ENCODE measurements at regions not wholly inside any gene's neighbourhood (a gene's known extent, or its start where the extent isn't known, plus 50 kb on each side); places are given as distances from the start of the nearest gene placed in this dataset.

DNA sequence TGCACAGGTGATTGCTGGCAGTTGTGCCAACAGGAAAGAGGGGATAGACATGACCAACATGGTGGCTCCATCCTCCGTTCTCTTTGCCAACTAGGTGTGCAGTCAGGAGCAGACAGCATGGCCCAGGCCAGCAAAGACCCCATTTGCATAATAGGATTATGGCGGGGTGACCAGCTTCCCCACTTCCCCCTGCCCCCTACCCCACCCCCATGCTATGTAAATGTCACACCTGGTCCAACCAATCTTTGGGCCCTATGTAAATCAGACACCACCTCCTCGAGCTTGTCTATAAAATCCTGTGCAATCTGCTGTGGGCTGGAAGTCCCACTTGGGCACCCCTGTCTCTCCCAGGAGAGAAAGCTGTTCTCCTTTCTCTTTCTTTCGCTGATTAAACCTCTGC lies 146.0 kb downstream of the SLC30A10 start:
- BruUV-seq (replicated peaks), result no TSS peak
- H3K4me3 ChIP-seq (ENCODE audit: insufficient read depth, low read depth, low read length), result no peak overlapping the region
- intact Hi-C loops (cut with micrococcal nuclease), result no loop called here
- no peak for DNase-seq
- H3K79me1 ChIP-seq (ENCODE audit: low read depth in 1 of 2, low read length in 2 of 2), result no peaks in the 10 kb centered on the region
- H3K9ac ChIP-seq (ENCODE audit: low read depth, low read length), result no peak overlapping the region
- no peak overlapping the region for H2AFZ ChIP-seq (replicated peaks; ENCODE audit: low read length, poor library complexity)
- in situ Hi-C loops (cut with MboI; ENCODE audit: low sequenced_read_pairs), result no loop called here
- POLR2A ChIA-PET (ENCODE audit: unreplicated experiment), result no interaction called here
- no peak overlapping the region for H3K14ac ChIP-seq (replicated peaks; ENCODE audit: low read depth, low read length)
- H2BK120ac ChIP-seq (ENCODE audit: low read depth, low read length), result no peak overlapping the region
- WGBS, 2 experiments (ENCODE audit: extremely low coverage in 2 of 2, insufficient read length in 1 of 2), result 100% methylated on average over 1 of the region's 4 CpGs; no CpG with 5 or more reads in 1 of the 2 experiments
- no peaks in the 10 kb centered on the region for H3K36me3 ChIP-seq (ENCODE audit: control insufficient read depth, insufficient read depth, low read length)
- no peaks in the 10 kb centered on the region for H3K9me1 ChIP-seq (ENCODE audit: insufficient read depth, low read length)
- no peak overlapping the region for H3K23ac ChIP-seq (ENCODE audit: low read depth, low read length)
- peaks cover 11% of the 10 kb centered on the region for H3K4me1 ChIP-seq (ENCODE audit: control insufficient read depth, insufficient read depth, low read length)
- ATAC-seq (ENCODE audit: low read depth), result no peak
- H2AK9ac ChIP-seq (replicated peaks; ENCODE audit: low read depth, low read length, poor library complexity), result no peak overlapping the region
- no peak overlapping the region for H2BK5ac ChIP-seq (ENCODE audit: low read depth, low read length, poor library complexity, severe bottlenecking)
- H4K8ac ChIP-seq (ENCODE audit: low read depth in 2 of 2, low read length in 2 of 2), result no peak overlapping the region
- H3K9me3 ChIP-seq (ENCODE audit: control insufficient read depth, insufficient read depth, low read length), result no peaks in the 10 kb centered on the region
- H3K27me3 ChIP-seq (ENCODE audit: control insufficient read depth, insufficient read depth, low read length), result no peaks in the 10 kb centered on the region
- no peaks in the 10 kb centered on the region for H4K20me1 ChIP-seq (ENCODE audit: insufficient read depth, low read length)
- no peak overlapping the region for H4K5ac ChIP-seq (ENCODE audit: low read depth, low read length)
- no peak overlapping the region for H3K4me2 ChIP-seq (ENCODE audit: low read depth, low read length)
- H2BK20ac ChIP-seq (ENCODE audit: low read depth, low read length), result no peak overlapping the region
- dilution Hi-C loops (cut with HindIII; ENCODE audit: low sequenced_read_pairs, unreplicated experiment), result no loop called here
- no peak overlapping the region for H4K91ac ChIP-seq (ENCODE audit: insufficient read depth, low read depth, low read length)
- no peak overlapping the region for H3K4ac ChIP-seq (ENCODE audit: low read depth, low read length)
- no peak overlapping the region for H3K27ac ChIP-seq (ENCODE audit: insufficient read depth, low read length)
- TF ChIP-seq RAD21 (IDR thresholded peaks at IDR 0.05; ENCODE audit: low read length), result no peak
- no peak for TF ChIP-seq MXI1 (IDR thresholded peaks at IDR 0.05; ENCODE audit: borderline replicate concordance, low read depth, low read length)
- no peak for TF ChIP-seq RCOR1 (IDR thresholded peaks at IDR 0.05; ENCODE audit: insufficient replicate concordance, low read length)
- TF ChIP-seq SMC3 (IDR thresholded peaks at IDR 0.05; ENCODE audit: low read depth, low read length), result no peak
- no peak overlapping the region for H2BK15ac ChIP-seq (ENCODE audit: low read depth, low read length)
- no peak overlapping the region for H2AK5ac ChIP-seq (ENCODE audit: low read depth, low read length)
- H3K18ac ChIP-seq (ENCODE audit: low read depth, low read length), result no peak overlapping the region; the same call in 1 of the 2 replicates
- no peak overlapping the region for H3K56ac ChIP-seq (ENCODE audit: extremely low read depth, insufficient read depth, low read length)
- CTCF ChIA-PET, result no interaction called here
